Mesothelial cell of epicardium (in vitro differentiated cells): ENCODE measurements at regions not wholly inside any gene's neighbourhood (a gene's known extent, or its start where the extent isn't known, plus 50 kb on each side); places are given as distances from the start of the nearest gene placed in this dataset.

Experiments used
- DNase-seq, 2 experiments: peaks; one replicate each; pipeline ENCODE4 v3.0.0; 2021; ENCODE audit warnings: low spot score in 2 of 2; ENCODE audit not compliant: unreplicated experiment in 2 of 2
- H3K27ac Mint-ChIP-seq: 2 replicates; pipeline ENCODE4 v1.8.0; 2021; ENCODE audit warnings: mixed read lengths
- H3K27me3 Mint-ChIP-seq: 2 replicates; pipeline ENCODE4 v1.8.0; 2021; ENCODE audit warnings: low read depth, mixed read lengths
- H3K36me3 Mint-ChIP-seq: 2 replicates; pipeline ENCODE4 v1.8.0; 2021; ENCODE audit warnings: mixed read lengths
- H3K4me1 Mint-ChIP-seq: 2 replicates; pipeline ENCODE4 v1.8.0; 2021; ENCODE audit warnings: mixed read lengths
- H3K4me3 Mint-ChIP-seq: 2 replicates; pipeline ENCODE4 v1.8.0; 2021; ENCODE audit warnings: mild to moderate bottlenecking, moderate library complexity, mixed read lengths
- H3K9me3 Mint-ChIP-seq: 2 replicates; pipeline ENCODE4 v1.8.0; 2021; ENCODE audit warnings: mixed read lengths
- TF ChIP-seq, protein P1 (sequence below): fragments of 200-600 bp; sonication (generic); IDR thresholded peaks from one replicate; pipeline ENCODE4 v1.5.0; 2021; ENCODE audit warnings: antibody characterized with exemption; ENCODE audit not compliant: unreplicated experiment

GRCh38 chr5:174982485-174982884 lies 258.1 kb downstream of the MSX2 start:
- DNase-seq = no peak
- Mint-ChIP-seq H3K9me3 (peaks cover 5% of the 10 kb centered on the region), H3K4me1 (no peaks in the 10 kb centered on the region), H3K36me3 (no peaks in the 10 kb centered on the region), H3K4me3 (no peak overlapping the region), H3K27me3 (peaks cover 26% of the 10 kb centered on the region), H3K27ac (no peak overlapping the region)
- TF ChIP-seq, protein P1, sequence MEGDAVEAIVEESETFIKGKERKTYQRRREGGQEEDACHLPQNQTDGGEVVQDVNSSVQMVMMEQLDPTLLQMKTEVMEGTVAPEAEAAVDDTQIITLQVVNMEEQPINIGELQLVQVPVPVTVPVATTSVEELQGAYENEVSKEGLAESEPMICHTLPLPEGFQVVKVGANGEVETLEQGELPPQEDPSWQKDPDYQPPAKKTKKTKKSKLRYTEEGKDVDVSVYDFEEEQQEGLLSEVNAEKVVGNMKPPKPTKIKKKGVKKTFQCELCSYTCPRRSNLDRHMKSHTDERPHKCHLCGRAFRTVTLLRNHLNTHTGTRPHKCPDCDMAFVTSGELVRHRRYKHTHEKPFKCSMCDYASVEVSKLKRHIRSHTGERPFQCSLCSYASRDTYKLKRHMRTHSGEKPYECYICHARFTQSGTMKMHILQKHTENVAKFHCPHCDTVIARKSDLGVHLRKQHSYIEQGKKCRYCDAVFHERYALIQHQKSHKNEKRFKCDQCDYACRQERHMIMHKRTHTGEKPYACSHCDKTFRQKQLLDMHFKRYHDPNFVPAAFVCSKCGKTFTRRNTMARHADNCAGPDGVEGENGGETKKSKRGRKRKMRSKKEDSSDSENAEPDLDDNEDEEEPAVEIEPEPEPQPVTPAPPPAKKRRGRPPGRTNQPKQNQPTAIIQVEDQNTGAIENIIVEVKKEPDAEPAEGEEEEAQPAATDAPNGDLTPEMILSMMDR = no peak

- DNase-seq = no peak
- TF ChIP-seq, protein P1 = no peak
- Mint-ChIP-seq H3K36me3 (no peaks in the 10 kb centered on the region), H3K9me3 (peaks cover 5% of the 10 kb centered on the region), H3K4me1 (no peaks in the 10 kb centered on the region), H3K27me3 (peaks cover 30% of the 10 kb centered on the region), H3K4me3 (no peak overlapping the region), H3K27ac (no peak overlapping the region)
Measured at GRCh38 chr5:174981416-174981815, 257.0 kb downstream of the MSX2 start.

GRCh38 chr5:174980952-174981351 lies 256.6 kb downstream of the MSX2 start:
- Mint-ChIP-seq H3K36me3 (no peaks in the 10 kb centered on the region), H3K9me3 (peaks cover 5% of the 10 kb centered on the region), H3K4me3 (no peak overlapping the region), H3K4me1 (no peaks in the 10 kb centered on the region), H3K27me3 (peaks cover 27% of the 10 kb centered on the region), H3K27ac (no peak overlapping the region)
- DNase-seq = no peak
- TF ChIP-seq, protein P1 = no peak

DNA sequence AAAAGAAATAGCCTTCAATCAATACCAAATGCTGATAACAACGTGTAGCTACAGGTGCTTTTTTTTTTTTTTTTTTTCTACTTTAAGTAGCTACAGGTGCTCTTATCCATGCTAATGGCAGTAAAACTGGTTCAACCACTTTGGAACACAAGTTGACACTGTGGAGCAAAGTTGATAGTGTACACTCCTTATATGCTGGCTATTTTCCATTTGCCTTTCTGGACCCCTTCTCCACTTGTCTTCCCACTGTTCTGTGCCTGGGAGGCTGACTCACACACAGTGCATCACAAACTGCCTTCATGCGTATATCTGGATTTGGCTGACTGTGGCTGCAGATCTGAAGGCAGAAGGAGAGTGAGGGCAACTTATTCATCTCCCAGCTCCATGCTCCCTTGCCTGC lies 247.9 kb downstream of the MSX2 start:
- H3K27me3 Mint-ChIP-seq = peaks cover 4% of the 10 kb centered on the region
- peaks cover 26% of the 10 kb centered on the region for H3K9me3 Mint-ChIP-seq
- TF ChIP-seq, protein P1 = no peak
- H3K36me3 Mint-ChIP-seq = no peaks in the 10 kb centered on the region
- no peak overlapping the region for H3K27ac Mint-ChIP-seq
- no peak for DNase-seq
- peaks cover 10% of the 10 kb centered on the region for H3K4me1 Mint-ChIP-seq
- no peak overlapping the region for H3K4me3 Mint-ChIP-seq

GRCh38 chr5:174971210-174971609 lies 246.8 kb downstream of the MSX2 start:
- TF ChIP-seq, protein P1 = no peak
- no peak overlapping the region for H3K27ac Mint-ChIP-seq
- no peak for DNase-seq
- peaks cover 3% of the 10 kb centered on the region for H3K36me3 Mint-ChIP-seq
- H3K4me3 Mint-ChIP-seq = no peak overlapping the region
- H3K27me3 Mint-ChIP-seq = no peaks in the 10 kb centered on the region
- H3K9me3 Mint-ChIP-seq = peaks cover 36% of the 10 kb centered on the region
- H3K4me1 Mint-ChIP-seq = peaks cover 10% of the 10 kb centered on the region

DNA sequence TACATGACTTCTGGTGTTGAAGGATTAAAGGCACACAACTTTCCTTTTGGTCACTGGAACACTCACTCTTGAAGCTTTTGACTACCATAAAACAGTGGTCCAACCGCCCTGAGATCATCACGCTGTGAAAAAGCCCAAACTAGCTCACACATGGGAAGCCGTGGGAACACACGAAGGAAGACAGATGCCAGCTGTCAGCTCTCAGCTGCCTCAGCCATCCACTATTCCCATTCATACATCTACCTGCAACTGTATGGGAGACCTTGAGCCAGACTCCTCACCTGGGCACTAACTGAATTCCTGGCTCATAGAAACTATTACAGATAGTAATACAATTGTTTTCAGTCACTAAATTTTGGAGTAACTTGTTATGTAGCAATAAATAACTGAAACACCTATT lies 246.1 kb downstream of the MSX2 start:
- H3K27me3 Mint-ChIP-seq = no peaks in the 10 kb centered on the region
- no peak overlapping the region for H3K4me3 Mint-ChIP-seq
- H3K36me3 Mint-ChIP-seq = peaks cover 3% of the 10 kb centered on the region
- peaks cover 43% of the 10 kb centered on the region for H3K9me3 Mint-ChIP-seq
- H3K27ac Mint-ChIP-seq = no peak overlapping the region
- TF ChIP-seq, protein P1 = no peak
- H3K4me1 Mint-ChIP-seq = peaks cover 10% of the 10 kb centered on the region
- DNase-seq = no peak
